ENCODE measurements at regions not wholly inside any gene's neighbourhood (a gene's known extent, or its start where the extent isn't known, plus 50 kb on each side); places are given as distances from the start of the nearest gene placed in this dataset.
"Not testable (repeated sequence)": the region's sequence is repeated elsewhere in the genome, so short reads cannot be mapped to it uniquely, and the experiment has no call there.

DNA sequence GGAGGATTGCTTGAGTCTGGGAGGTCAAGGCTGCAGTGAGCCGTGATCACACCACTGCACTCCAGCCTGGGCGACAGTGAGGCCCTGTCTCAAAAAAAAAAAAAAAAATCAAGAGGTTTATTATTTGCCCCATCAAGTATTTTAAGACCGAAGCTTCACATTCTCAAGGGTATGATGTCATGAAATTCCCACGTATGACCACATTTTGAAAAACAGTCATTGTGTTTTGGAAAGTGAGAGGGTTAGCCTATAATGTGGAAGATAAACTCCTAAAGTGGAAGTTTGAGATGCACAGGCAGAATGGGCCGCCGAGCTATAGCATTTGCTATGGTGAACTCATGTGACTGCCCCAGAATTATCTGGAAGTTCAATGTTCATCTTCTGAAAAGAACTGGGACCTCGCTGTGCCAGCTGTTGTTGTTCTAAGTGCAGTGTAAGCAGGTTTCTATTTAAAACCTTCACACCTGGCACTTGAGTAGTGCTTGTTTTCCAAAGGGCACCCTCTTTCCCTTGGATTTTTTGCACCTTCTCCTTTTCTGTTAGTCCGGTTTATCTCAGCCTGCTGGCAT, 96.9 kb upstream of the SLC25A33 start:
- peak; percentile 23 for DNase-seq

DNA sequence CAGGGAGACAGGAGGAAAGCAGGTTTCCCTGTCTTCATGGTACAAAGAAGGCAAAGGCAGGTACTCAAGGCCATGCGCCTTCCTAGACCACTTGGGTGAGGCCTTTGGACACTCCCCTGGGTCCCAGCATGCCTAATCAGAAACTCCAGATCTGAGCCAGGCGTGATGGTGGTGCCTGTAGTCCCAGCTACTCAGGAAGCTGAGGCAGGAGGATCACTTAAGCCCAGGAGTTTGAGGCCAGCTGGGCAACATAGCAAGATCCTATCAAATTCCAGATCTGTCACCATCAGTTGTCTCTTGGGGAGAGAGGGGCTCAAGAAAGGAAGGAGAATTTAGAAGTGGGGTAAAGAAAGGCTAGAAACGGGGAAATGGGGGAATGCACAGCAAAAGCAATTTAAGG, 96.3 kb upstream of the SLC25A33 start:
- DNase-seq = no peak

DNA sequence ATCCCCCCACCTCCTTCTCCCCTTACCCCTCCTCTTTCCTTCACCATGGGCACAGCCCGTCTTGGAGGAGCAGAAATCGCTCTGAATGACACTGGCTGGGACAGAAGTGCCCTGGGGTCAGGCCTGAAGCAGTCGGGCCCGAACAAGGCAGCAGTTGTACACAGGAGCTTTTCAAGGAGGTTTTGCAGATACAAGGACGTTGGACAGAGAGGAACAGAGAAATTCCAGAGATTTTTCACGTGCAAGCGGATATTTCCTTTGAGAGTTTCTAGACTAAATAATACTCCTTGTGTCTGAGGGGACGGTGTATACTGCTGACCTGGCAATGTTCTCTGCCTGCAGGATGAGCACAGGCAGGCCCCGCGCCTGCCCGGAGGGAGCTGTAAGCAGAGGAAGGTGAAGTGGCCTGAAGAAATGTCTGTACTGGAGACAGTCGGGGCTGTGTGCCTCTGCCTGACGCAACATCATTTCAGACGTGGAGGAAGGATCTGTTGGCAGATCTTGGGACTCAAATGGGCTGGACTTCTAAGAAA, 95.3 kb upstream of the SLC25A33 start:
- DNase-seq = no peak

DNA sequence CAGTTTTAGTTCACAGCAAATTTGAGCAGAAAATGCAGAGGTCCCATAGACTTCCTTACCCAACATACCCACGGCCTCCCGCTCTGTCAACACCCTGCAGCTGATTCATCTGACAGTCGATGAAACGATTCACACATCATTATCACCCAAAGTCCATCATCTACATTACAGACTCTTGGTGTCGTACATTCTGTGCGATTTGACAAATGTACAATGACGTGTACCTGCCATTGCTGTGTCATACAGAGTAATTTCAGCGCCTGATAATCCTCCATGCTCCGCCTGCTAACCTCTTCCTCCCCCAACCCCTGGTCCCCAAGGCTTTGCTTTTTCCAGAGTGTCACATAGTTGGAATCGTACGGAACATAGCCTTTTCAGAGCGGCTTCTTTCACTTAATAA, 94.7 kb upstream of the SLC25A33 start:
- no peak for DNase-seq

DNA sequence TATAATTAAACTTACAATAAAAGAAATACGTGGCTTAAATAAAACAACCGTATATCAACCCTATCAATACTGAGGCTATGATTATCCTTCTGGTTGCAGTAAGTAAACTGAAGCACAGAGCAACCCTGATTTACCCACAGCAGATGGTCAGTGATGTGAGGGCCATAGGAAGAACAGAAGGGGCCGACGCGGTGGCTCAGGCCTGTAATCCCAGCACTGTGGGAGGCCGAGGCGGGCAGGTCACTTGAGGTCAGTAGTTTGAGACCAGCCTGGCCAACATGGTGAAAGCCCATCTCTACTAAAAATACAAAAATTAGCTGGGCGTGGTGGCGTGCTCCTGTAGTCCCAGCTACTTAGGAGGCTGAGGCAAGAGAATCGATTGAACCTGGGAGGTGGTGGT, 94.2 kb upstream of the SLC25A33 start:
- not testable (repeated sequence) for DNase-seq

DNA sequence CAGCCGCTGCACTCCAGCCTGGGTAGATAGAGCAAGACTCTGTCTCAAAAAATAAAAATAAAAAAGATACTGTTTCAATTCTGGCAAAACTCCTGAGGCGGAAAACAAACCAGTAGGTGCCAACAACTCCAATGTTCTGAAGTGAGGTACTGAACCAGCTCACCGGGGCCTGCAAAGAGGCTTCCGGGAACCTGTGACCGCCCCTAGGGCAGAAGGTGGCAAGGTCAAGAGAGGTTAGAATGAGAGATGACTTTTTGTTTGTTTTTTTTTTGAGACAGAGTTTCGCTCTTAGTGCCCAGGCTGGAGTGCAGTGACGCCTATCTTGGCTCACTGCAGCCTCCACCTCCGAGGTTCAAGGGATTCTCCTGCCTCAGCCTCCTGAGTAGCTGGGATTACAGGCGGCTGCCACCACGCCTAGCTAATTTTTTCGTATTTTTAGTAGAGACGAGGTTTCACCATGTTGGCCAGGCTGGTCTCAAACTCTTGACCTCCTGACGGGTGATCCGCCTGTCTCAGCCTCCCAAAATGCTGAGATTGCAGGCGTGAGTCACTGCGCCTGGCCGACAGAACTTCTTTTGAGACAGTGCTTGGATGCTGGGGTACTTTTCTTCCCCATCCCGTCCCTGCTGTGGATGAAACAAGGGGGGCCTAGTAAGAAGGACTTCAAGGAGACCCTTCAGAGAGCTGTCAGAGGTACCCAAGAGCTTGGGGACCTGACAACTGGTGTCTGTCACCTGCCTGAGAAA, 91.9 kb upstream of the SLC25A33 start:
- no peak for DNase-seq

DNA sequence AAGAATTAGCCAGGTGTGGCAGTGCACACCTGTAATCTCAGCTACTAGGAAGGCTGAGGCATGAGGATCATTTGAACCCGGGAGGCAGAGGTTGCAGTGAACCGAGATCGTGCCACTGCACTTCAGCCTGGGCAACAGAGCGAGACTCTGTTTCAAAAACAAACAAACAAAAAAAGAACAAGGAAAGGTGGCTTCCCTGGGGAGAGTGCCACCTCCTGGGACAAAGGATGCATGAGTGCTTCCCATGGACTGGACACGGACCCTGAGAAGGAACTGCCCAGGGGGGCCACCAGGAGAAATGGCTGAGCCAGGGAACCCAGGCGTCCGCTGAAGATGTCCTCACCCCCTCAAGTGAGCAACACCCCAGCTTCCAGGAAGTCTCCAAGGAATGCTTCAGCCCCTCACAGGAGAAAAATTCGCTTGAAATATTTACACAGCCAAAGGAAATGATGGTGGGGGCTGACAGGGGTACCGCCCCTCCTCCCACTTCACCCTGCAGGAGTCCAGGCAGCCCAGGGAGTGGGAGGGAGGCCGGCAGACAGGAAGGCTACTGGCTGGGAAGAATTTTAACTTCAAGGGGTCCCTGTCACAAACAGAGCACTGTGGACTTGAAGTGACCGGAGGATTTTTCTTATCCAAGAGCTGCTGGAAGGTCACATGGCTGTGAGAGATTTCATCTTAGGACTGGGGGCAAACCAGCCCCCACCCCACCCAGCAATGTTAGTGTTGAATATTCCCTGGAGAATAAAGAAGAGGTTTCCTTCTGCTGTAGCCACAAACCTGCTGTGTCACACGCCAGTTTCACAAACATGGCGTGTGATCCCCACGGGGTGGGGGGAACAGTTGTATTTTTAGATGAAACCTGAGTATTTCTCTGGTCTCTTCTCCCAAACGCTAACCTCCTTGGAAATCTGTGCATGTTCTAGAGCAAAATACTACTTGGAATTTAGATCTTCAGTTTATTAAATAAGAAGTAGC, 90.8 kb upstream of the SLC25A33 start:
- DNase-seq = no peak

DNA sequence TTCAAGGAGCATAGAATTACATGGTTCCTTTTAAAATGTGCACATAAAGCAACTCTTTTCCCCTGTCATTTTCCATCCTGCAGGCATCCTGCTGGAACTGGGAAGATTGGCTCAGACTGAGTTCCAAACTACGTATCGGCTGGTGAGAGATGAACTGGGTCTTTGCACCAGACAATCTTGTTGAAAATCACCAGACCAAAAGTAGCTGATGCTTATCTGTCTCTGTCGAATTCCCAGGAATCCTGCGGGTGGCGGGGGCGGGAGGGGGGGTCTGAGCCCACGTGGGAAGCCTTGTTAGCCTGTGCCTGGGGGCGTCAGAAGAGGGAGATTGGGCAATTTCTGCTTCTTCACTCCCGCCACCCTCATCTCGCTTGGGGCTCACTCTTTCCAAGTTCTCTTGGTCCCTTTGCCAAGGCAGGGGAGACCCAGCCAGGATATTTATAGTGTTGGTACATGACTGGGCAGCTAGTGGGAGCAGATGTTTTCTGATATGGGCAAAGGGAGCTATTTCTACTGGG, 90.1 kb upstream of the SLC25A33 start:
- DNase-seq = no peak

DNA sequence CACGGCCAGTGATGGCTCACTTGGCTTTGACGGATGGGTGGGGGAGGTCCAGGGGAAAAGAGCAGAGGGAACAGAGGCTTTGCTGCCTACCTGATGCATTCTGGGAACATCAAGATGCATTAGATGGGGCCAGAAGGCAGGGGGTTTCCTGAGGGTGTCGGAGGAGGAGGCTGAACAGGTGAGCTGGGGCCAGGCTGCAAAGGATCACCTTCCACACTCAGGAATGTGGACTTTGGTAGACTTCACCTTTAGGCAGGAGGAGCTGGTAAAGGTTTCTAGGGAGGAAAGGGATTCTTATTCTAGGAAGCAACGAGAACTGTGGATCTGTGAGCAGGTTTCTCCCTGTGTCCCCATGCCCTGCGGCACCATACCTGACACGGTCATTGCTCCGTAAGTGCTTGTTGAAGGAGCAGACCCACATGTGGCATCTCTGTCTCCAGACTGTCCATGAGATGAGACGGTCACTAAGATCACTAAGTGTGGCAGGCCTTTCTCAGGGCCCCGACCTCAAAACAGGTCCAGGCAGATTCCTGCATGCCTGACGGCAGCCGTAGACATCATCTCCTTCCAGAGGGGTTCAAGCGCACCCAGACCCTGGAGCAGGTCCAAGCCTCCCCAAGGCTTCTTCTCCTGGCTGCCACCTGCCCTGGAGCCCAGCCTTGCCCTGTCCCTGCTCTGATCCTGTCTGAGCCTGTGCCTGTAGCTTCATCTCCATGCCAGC, 89.1 kb upstream of the SLC25A33 start:
- no peak for DNase-seq

DNA sequence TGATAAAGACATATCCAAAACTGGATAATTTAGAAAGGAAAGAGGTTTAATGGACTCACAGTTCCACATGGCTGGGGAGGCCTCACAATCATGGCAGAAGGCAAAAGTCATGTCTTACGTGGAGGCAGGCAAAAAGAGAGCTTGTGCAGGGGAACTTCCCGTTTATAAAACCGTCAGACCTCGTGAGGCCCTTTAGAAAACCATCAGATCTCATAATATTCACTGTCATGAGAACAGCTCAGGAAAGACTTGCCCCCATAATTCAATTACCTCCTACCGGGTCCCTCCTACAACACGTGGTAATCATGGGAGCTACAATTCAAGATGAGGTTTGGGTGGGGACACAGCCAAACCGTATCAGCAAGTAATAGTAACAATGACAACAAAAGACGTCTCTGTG, 88.2 kb upstream of the SLC25A33 start:
- no peak for DNase-seq

DNA sequence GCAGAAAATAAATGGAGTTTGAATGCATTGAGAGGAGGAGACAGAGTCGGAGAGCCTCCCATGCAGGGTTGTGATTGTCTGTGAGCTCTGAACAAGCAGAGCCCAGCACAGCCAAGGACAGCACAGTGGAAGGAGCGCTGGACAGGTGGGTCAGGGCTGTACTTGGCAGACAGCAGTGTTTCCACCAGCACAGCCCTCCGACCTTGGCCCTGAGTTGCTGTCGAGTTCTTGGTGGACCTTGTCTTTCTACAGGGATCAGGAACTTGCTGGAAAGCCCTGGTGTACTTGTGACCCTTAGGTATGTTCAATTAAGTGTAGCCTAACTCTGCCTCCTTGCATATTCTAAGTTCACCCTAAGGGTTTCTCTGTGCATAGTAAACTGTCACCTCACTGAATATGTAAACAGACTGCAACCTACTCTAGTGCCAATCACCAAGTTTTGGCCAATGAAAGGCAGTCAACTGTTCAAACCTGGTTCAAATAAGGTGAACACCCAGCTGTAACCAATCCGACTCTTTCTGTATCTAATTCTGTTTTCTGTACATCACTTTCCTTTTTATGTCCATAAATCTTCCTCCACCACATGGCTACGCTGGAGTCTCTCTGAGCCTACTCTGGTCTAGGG, 86.6 kb upstream of the SLC25A33 start:
- no peak for DNase-seq

DNA sequence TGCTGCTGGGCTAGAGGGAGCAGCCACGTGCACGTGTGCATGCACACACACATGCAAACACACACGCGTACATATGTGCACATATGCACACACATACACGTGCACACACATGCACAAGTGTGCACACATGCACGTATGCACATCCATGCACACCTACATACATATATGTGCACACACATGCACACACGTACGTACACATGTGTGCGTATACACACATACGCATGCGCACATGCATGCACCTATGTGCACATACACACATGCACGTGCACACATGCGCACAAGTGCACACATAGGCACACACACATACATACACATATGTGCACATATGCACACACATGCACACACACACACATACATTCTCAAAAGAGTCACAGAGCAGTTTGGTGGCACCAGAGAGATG, 85.9 kb upstream of the SLC25A33 start:
- DNase-seq = no peak

DNA sequence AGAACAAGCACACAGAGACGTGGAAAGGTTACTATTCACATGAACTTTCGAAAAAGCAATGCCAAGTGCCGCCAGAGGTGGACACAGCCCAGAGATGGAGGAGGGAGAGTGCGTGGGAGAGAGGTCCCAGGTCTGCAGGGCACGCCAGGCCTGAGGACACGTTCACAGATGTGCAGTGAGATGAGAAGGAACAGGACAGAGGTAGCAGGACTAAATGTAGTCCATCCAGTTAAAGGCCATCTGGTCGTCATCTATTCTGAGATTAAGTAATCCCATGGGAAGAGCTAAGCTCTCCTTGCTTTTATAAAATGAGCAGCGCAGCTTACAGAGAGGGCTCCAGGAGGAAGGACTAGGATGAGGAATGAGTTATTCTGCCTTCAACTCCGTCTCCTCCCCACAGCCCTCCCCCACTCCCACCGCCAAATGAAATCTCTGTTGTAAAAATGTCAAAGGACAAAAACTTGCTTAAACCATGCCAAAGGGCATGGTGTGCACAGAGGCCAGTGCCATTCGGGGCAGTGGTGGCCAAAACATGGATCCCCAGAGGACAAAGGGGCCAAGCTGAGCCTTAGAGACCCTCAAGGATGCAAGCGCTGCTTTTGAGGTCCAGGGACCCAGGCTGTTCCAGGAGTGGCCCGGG, 85.4 kb upstream of the SLC25A33 start:
- no peak for DNase-seq

DNA sequence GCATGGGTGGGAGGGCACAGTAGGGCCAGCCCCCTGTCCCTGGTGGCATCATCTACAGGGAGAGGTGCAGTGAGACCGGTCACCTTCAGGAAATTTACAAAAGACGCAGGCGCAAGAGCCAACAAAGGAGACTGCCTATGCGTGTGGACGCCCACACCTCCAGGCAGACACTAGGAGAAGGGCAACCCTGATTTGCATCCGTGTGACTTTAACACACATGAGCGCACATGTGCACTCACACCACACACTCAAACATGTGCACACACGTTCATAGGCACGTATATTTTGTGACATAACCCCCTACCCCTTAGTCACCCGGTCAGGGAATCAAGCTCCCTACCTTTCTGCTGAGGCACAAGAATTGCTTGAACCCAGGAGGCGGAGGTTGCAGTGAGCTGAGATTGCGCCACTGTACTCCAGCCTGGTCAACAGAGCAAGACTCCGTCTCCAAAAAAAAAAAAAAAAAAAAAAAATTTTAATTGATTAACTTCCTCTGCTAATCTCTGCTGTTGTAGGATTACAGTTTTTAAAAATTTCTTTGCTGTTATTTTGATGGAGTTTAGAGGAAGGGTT, 84.7 kb upstream of the SLC25A33 start:
- no peak for DNase-seq

DNA sequence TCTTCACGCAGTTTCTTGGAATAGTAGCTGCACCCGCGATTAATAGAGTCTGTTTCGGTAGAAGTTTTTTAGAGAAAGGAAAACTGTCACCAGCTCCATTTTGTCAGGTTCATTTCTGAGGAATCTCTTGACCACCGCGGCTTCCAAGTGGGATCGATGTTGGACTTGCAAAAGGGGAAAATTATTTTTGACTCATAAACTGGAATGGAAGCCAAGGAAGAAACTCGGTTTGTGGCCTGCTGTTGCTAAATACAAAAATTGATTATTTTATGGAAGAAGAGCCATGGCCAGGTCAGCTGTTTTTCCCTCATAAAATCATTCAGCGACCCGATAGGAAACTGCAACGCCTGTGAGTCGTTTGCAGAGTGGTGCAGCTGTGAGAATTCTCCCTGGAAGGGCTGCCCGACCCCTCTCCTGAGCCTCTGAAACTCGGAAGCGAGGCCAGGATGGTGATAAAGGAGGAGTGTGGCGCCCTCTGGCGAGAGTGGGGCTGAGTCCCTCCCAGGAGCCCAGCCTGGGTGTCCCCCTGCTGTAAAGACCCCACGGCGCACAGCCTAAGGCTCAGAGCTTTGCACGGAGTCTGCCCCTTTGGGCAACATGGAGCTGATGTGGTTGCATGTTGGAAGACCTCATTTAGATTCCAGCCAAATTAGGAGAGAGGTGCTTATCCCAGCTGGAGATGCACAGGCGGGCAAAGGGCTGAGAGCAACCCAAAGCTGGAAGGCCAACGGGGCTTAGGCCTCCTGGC, 83.6 kb upstream of the SLC25A33 start:
- DNase-seq = peak; percentile 38

DNA sequence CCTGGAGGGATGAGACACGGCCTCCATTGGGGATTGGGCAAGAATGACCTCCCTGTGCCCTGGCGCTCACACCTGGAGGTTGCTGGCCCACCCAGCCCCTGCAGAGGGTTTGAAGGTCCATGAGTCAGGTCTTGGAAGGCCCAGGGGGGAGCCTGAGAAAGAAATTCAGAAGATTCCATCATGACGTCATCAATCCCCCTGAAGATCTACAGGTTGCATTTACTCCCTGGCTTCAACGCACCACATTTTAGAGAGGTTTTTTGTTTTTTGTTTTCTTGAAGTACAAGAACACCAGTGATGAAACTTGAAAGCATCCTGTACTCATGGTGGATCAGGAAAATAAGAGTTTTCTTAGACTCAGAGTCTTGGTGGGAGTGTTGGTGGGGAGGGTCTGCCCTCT, 82.4 kb upstream of the SLC25A33 start:
- no peak for DNase-seq

DNA sequence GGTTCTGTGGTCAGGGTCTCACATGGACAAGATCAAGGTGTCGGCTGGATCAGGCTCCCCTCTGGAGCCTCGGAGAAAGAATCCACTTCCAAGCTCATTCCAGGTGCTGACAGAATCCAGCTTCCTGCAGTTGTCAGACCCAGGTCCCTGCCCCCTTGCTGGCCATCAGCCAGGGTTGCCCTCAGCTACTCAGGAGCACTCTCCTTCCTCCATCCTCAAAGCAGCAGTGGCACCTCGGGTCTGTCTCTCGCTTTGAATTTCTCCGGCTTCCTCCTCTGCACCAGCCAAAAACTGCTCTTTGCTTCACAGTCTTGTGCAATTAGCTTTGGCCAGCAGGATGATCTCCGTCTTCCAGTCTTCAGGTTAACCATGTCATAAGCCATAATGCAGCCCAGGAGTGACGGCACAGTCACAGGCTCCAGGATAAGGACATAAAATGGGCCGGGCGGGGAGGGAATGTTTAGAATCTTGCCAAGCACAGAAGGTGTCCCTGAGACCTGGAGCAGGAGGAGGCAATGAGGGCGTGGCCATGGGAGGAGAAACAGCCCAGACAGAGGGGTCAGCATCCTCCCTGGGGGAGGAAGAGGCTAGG, 79.4 kb upstream of the SLC25A33 start:
- no peak for DNase-seq

DNA sequence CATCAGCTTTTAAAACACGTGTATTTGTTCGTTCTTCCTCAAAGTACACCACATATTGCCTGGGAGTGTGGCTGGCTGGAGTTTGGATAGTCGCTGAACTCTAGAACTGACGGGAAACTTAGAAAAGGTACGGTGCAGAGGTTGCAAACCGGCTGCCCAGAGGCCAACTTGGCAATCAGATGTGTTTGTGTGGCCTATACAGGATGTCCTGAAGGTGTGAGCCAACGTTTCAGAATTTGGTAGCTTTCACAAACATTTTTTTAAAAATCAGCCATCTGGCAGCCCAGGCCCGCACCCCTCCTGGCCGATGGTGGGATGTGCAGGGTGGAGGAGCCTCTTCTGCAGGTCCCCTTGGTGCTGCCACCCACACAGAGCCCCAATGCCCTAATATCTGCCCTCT, 73.6 kb upstream of the SLC25A33 start:
- DNase-seq = no peak

DNA sequence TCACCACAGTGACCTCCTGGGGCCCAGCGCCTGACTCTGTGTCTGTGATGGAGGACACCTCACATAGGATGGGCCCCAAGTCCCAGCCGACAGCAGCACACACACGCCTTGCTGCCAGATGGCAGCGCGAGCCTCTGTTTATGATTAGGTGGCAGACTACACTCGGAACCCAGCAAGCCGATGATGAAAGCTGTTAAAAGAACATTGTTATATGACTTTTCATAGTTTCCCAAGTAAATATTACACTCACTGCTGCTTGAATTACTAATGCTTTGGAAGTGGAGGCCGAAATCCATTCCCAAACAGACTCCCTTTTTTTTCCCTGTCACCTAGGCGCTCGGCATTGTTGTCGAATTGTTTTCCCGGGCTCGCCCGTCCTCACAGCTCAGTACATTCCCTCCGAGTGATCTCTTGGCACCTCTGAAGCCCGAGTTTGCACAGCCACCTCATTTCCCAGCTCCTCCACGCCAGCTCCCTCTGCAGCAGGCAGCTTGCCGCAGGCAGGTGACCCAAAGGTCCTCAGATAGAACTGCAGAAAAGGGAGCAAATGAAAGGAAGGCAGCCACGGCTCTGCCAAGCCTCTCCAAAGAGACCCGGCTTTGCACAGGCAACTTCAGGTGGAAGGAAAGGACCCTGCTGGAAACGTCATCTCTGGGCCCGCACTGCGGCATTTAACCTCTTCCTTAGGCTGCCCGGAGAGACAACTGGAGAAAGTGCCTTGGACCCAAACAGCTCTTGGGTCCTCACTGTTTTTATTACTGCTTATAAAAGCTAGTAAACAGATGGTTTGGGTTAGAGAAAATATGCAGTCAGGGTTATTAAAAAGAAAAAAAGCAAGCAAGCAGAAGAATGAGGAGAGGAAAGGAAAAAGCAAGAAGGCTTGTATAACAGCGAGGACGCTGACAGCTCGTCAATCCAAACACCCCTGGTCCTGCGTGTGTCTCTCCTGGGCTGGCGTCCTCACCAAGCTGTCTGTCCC, 72.2 kb upstream of the SLC25A33 start:
- DNase-seq = no peak
